Progenitor cell of endocrine pancreas (in vitro differentiated cells): ENCODE measurements at regions not wholly inside any gene's neighbourhood (a gene's known extent, or its start where the extent isn't known, plus 50 kb on each side); places are given as distances from the start of the nearest gene placed in this dataset.

ENCODE experiments used
- DNase-seq: peaks from one replicate; pipeline ENCODE4 v3.0.0; 2021; ENCODE audit warnings: low spot score; ENCODE audit not compliant: unreplicated experiment
- H3K27ac Mint-ChIP-seq: 2 replicates; pipeline ENCODE4 v1.8.0; 2021; ENCODE audit warnings: mild to moderate bottlenecking, moderate library complexity, mixed read lengths
- H3K27me3 Mint-ChIP-seq: 2 replicates; pipeline ENCODE4 v1.8.0; 2021; ENCODE audit warnings: mixed read lengths
- H3K36me3 Mint-ChIP-seq: 2 replicates; pipeline ENCODE4 v1.8.0; 2022; ENCODE audit warnings: mixed read lengths; ENCODE audit not compliant: insufficient read depth
- H3K4me1 Mint-ChIP-seq: 2 replicates; pipeline ENCODE4 v1.8.0; 2021; ENCODE audit warnings: low read depth, mixed read lengths
- H3K4me3 Mint-ChIP-seq: 2 replicates; pipeline ENCODE4 v1.8.0; 2021; ENCODE audit warnings: low read depth, mild to moderate bottlenecking, moderate library complexity, mixed read lengths
- H3K9me3 Mint-ChIP-seq: 2 replicates; pipeline ENCODE4 v1.8.0; 2021; ENCODE audit warnings: low read depth, mixed read lengths
- TF ChIP-seq, protein P1 (sequence below): fragments of 200-600 bp; sonication (generic); IDR thresholded peaks from one replicate; pipeline ENCODE4 v1.5.0; 2021; ENCODE audit warnings: antibody characterized with exemption, mild to moderate bottlenecking; ENCODE audit not compliant: unreplicated experiment

GRCh38 chr18:28647961-28648360 is 471.0 kb upstream of the CDH2 start:
- Mint-ChIP-seq H3K4me3 (no peak overlapping the region), H3K27ac (no peak overlapping the region)

GRCh38 chr18:28637897-28638296 is 461.0 kb upstream of the CDH2 start:
- Mint-ChIP-seq H3K27me3 (no peaks in the 10 kb centered on the region), H3K27ac (no peak overlapping the region), H3K4me1 (peaks cover 6% of the 10 kb centered on the region), H3K36me3 (no peaks in the 10 kb centered on the region), H3K9me3 (peaks cover 6% of the 10 kb centered on the region), H3K4me3 (no peak overlapping the region)
- TF ChIP-seq, protein P1, sequence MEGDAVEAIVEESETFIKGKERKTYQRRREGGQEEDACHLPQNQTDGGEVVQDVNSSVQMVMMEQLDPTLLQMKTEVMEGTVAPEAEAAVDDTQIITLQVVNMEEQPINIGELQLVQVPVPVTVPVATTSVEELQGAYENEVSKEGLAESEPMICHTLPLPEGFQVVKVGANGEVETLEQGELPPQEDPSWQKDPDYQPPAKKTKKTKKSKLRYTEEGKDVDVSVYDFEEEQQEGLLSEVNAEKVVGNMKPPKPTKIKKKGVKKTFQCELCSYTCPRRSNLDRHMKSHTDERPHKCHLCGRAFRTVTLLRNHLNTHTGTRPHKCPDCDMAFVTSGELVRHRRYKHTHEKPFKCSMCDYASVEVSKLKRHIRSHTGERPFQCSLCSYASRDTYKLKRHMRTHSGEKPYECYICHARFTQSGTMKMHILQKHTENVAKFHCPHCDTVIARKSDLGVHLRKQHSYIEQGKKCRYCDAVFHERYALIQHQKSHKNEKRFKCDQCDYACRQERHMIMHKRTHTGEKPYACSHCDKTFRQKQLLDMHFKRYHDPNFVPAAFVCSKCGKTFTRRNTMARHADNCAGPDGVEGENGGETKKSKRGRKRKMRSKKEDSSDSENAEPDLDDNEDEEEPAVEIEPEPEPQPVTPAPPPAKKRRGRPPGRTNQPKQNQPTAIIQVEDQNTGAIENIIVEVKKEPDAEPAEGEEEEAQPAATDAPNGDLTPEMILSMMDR = no peak
- no peak for DNase-seq

More at GRCh38 chr18:28647961-28648360, 471.0 kb upstream of the CDH2 start:
- DNase-seq = no peak
- H3K36me3 Mint-ChIP-seq = no peaks in the 10 kb centered on the region
- no peaks in the 10 kb centered on the region for H3K27me3 Mint-ChIP-seq
- no peaks in the 10 kb centered on the region for H3K9me3 Mint-ChIP-seq
- no peaks in the 10 kb centered on the region for H3K4me1 Mint-ChIP-seq
- TF ChIP-seq, protein P1 = no peak

- peaks cover 6% of the 10 kb centered on the region for H3K4me1 Mint-ChIP-seq
- H3K27ac Mint-ChIP-seq = no peak overlapping the region
- DNase-seq = no peak
- peaks cover 6% of the 10 kb centered on the region for H3K9me3 Mint-ChIP-seq
- no peak overlapping the region for H3K4me3 Mint-ChIP-seq
- TF ChIP-seq, protein P1 = no peak
- H3K27me3 Mint-ChIP-seq = no peaks in the 10 kb centered on the region
- H3K36me3 Mint-ChIP-seq = no peaks in the 10 kb centered on the region
Measured at GRCh38 chr18:28635530-28635929, 458.6 kb upstream of the CDH2 start.

- H3K27ac Mint-ChIP-seq = no peak overlapping the region
- no peaks in the 10 kb centered on the region for H3K9me3 Mint-ChIP-seq
- H3K27me3 Mint-ChIP-seq = no peaks in the 10 kb centered on the region
- TF ChIP-seq, protein P1 = no peak
- H3K36me3 Mint-ChIP-seq = no peaks in the 10 kb centered on the region
- DNase-seq = no peak
- no peaks in the 10 kb centered on the region for H3K4me1 Mint-ChIP-seq
- H3K4me3 Mint-ChIP-seq = no peak overlapping the region
Measured at GRCh38 chr18:28626756-28627155, 449.8 kb upstream of the CDH2 start.

- Mint-ChIP-seq H3K4me3 (no peak overlapping the region), H3K27me3 (no peaks in the 10 kb centered on the region), H3K36me3 (no peaks in the 10 kb centered on the region), H3K27ac (no peak overlapping the region), H3K4me1 (no peaks in the 10 kb centered on the region), H3K9me3 (no peaks in the 10 kb centered on the region)
- TF ChIP-seq, protein P1 = no peak
- no peak for DNase-seq
Measured at GRCh38 chr18:28607991-28608390, 431.1 kb upstream of the CDH2 start.
